ENCODE measurements at regions not wholly inside any gene's neighbourhood (a gene's known extent, or its start where the extent isn't known, plus 50 kb on each side); places are given as distances from the start of the nearest gene placed in this dataset.

- Histone ChIP-seq H3K4me2 (ENCODE audit: low read length) (no peak overlapping the region), H3K9me2 (ENCODE audit: insufficient read depth, low read length) (no peaks in the 10 kb centered on the region), H3K4me3 (ENCODE audit: low read depth, low read length, poor library complexity, severe bottlenecking) (no peak overlapping the region), H3K9me3 (ENCODE audit: low read length) (no peaks in the 10 kb centered on the region), H3K36me3 (ENCODE audit: insufficient read depth, low read length) (no peaks in the 10 kb centered on the region), H3K79me2 (ENCODE audit: insufficient read depth, low read depth, low read length) (no peaks in the 10 kb centered on the region), H4K20me1 (ENCODE audit: insufficient read depth, low read length) (no peaks in the 10 kb centered on the region), H2AFZ (ENCODE audit: low read length) (no peak overlapping the region), H3K27ac (ENCODE audit: low read depth, low read length, poor library complexity, severe bottlenecking) (no peak overlapping the region), H3K4me1 (ENCODE audit: insufficient read depth, low read length, poor library complexity, severe bottlenecking) (no peaks in the 10 kb centered on the region)
- no TSS peak for BruUV-seq (replicated peaks)
- no peak for DNase-seq (ENCODE audit: low spot score)
- POLR2A ChIA-PET: interaction anchor here (1.6 kb wide), 1 partner anchor 16 kb away, joined by 3 read pairs; no protein-coding TSS in a partner anchor
- TF ChIP-seq CTCF (conservative IDR thresholded peaks at IDR 0.05; ENCODE audit: low read length): no peak
- no peak for TF ChIP-seq EZH2phosphoT487 (IDR thresholded peaks at IDR 0.05; ENCODE audit: borderline replicate concordance, low read depth, low read length)
- intact Hi-C loops (cut with micrococcal nuclease; ENCODE audit: unreplicated experiment): no loop called here
- CTCF ChIA-PET (ENCODE audit: unreplicated experiment): no interaction called here
Observed at GRCh38 chr15:91603384-91604080, 250.0 kb upstream of the SLCO3A1 start.

GRCh38 chr15:91604122-91604521, 249.4 kb upstream of the SLCO3A1 start:
- Histone ChIP-seq H3K79me2 (ENCODE audit: insufficient read depth, low read depth, low read length) (no peaks in the 10 kb centered on the region), H3K9me2 (ENCODE audit: insufficient read depth, low read length) (no peaks in the 10 kb centered on the region), H2AFZ (ENCODE audit: low read length) (no peak overlapping the region), H3K36me3 (ENCODE audit: insufficient read depth, low read length) (no peaks in the 10 kb centered on the region), H3K4me2 (ENCODE audit: low read length) (no peak overlapping the region), H3K4me3 (ENCODE audit: low read depth, low read length, poor library complexity, severe bottlenecking) (no peak overlapping the region), H3K27ac (ENCODE audit: low read depth, low read length, poor library complexity, severe bottlenecking) (no peak overlapping the region), H3K4me1 (ENCODE audit: insufficient read depth, low read length, poor library complexity, severe bottlenecking) (no peaks in the 10 kb centered on the region), H3K9me3 (ENCODE audit: low read length) (no peaks in the 10 kb centered on the region), H4K20me1 (ENCODE audit: insufficient read depth, low read length) (no peaks in the 10 kb centered on the region)
- BruUV-seq (replicated peaks): no TSS peak
- intact Hi-C loops (cut with micrococcal nuclease; ENCODE audit: unreplicated experiment): no loop called here
- TF ChIP-seq CTCF (conservative IDR thresholded peaks at IDR 0.05; ENCODE audit: low read length): no peak
- ChIA-PET CTCF (ENCODE audit: unreplicated experiment) (no interaction called here), POLR2A (no interaction called here)
- DNase-seq (ENCODE audit: low spot score): no peak

- intact Hi-C loops (cut with micrococcal nuclease; ENCODE audit: unreplicated experiment): no loop called here
- Histone ChIP-seq H3K36me3 (ENCODE audit: insufficient read depth, low read length) (no peaks in the 10 kb centered on the region), H3K9me3 (ENCODE audit: low read length) (no peaks in the 10 kb centered on the region), H3K27ac (ENCODE audit: low read depth, low read length, poor library complexity, severe bottlenecking) (no peak overlapping the region), H3K79me2 (ENCODE audit: insufficient read depth, low read depth, low read length) (no peaks in the 10 kb centered on the region), H3K4me3 (ENCODE audit: low read depth, low read length, poor library complexity, severe bottlenecking) (no peak overlapping the region), H3K9me2 (ENCODE audit: insufficient read depth, low read length) (no peaks in the 10 kb centered on the region), H3K4me2 (ENCODE audit: low read length) (no peak overlapping the region), H3K4me1 (ENCODE audit: insufficient read depth, low read length, poor library complexity, severe bottlenecking) (no peaks in the 10 kb centered on the region), H2AFZ (ENCODE audit: low read length) (no peak overlapping the region), H4K20me1 (ENCODE audit: insufficient read depth, low read length) (no peaks in the 10 kb centered on the region)
- POLR2A ChIA-PET: interaction anchor here (0.7 kb wide), 1 partner anchor 56 kb away, joined by 3 read pairs; no protein-coding TSS in a partner anchor
- no TSS peak for BruUV-seq (replicated peaks)
- no peak for DNase-seq (ENCODE audit: low spot score)
- TF ChIP-seq CTCF (conservative IDR thresholded peaks at IDR 0.05; ENCODE audit: low read length) (no peak), EZH2phosphoT487 (IDR thresholded peaks at IDR 0.05; ENCODE audit: borderline replicate concordance, low read depth, low read length) (no peak)
- CTCF ChIA-PET (ENCODE audit: unreplicated experiment): no interaction called here
Observed at GRCh38 chr15:91605576-91605975, 247.9 kb upstream of the SLCO3A1 start.
